ENCODE measurements at regions not wholly inside any gene's neighbourhood (a gene's known extent, or its start where the extent isn't known, plus 50 kb on each side); places are given as distances from the start of the nearest gene placed in this dataset.
"Not testable (repeated sequence)": the region's sequence is repeated elsewhere in the genome, so short reads cannot be mapped to it uniquely, and the experiment has no call there.

GRCh38 chr1:120941066-120941465 lies 51.5 kb downstream of the PPIAL4A start:
- not testable (repeated sequence) for DNase-seq

GRCh38 chr1:120941836-120942217 lies 52.3 kb downstream of the PPIAL4A start:
- DNase-seq = not testable (repeated sequence)

GRCh38 chr1:120942218-120942944 lies 52.8 kb downstream of the PPIAL4A start:
- DNase-seq = peak; percentile 56 to 86 (median 57)

- not testable (repeated sequence) for DNase-seq
Observed at GRCh38 chr1:120942945-120943319, 53.4 kb downstream of the PPIAL4A start.

- not testable (repeated sequence) for DNase-seq
Observed at GRCh38 chr1:120944691-120945090, 55.1 kb downstream of the PPIAL4A start.

GRCh38 chr1:120945122-120945521 lies 55.6 kb downstream of the PPIAL4A start:
- DNase-seq = not testable (repeated sequence)

GRCh38 chr1:120947114-120947513 lies 57.5 kb downstream of the PPIAL4A start:
- not testable (repeated sequence) for DNase-seq

- DNase-seq = not testable (repeated sequence)
Observed at GRCh38 chr1:120949724-120950123, 60.2 kb downstream of the PPIAL4A start.

- not testable (repeated sequence) for DNase-seq
Observed at GRCh38 chr1:120950633-120951032, 61.1 kb downstream of the PPIAL4A start.

GRCh38 chr1:120951100-120951499 lies 61.5 kb downstream of the PPIAL4A start:
- DNase-seq = not testable (repeated sequence)

GRCh38 chr1:120952207-120952870 lies 62.8 kb downstream of the PPIAL4A start:
- DNase-seq = not testable (repeated sequence)

- DNase-seq = not testable (repeated sequence)
Observed at GRCh38 chr1:120952871-120953265, 63.3 kb downstream of the PPIAL4A start.

- no peak for DNase-seq
Observed at GRCh38 chr1:120954736-120955135, 65.2 kb downstream of the PPIAL4A start.

GRCh38 chr1:120955961-120956360 lies 66.4 kb downstream of the PPIAL4A start:
- DNase-seq = not testable (repeated sequence)

GRCh38 chr1:120966018-120966417 lies 76.4 kb downstream of the PPIAL4A start:
- not testable (repeated sequence) for DNase-seq

- DNase-seq = not testable (repeated sequence)
Observed at GRCh38 chr1:120972863-120973262, 83.3 kb downstream of the PPIAL4A start.

GRCh38 chr1:120973836-120974235 lies 84.3 kb downstream of the PPIAL4A start:
- DNase-seq = not testable (repeated sequence)

GRCh38 chr1:120977279-120977678 lies 87.7 kb downstream of the PPIAL4A start:
- DNase-seq = not testable (repeated sequence)

- DNase-seq = not testable (repeated sequence)
Observed at GRCh38 chr1:120981489-120982094, 92.0 kb downstream of the PPIAL4A start.

- DNase-seq = not testable (repeated sequence)
Observed at GRCh38 chr1:120994614-120995013, 105.0 kb downstream of the PPIAL4A start.

GRCh38 chr1:120995025-120995424 lies 105.5 kb downstream of the PPIAL4A start:
- not testable (repeated sequence) for DNase-seq

GRCh38 chr1:121001090-121001726 lies 111.6 kb downstream of the PPIAL4A start:
- not testable (repeated sequence) for DNase-seq
